Tibial nerve (tissue), 4 donors: ENCODE measurements at regions not wholly inside any gene's neighbourhood (a gene's known extent, or its start where the extent isn't known, plus 50 kb on each side); places are given as distances from the start of the nearest gene placed in this dataset.

Experiments used
- DNase-seq, 2 donors: peaks; one replicate each; pipeline ENCODE4 v3.0.0-alpha.2; 2019; ENCODE audit warnings: low spot score in 2 of 2
- H3K27ac ChIP-seq, 4 donors: fragments of 200-600 bp; sonication (generic) in 3 of 4; one replicate each; pipeline ENCODE4 v1.5.1; 2017 to 2019; ENCODE audit warnings: mild to moderate bottlenecking in 1 of 4
- H3K27me3 ChIP-seq, 2 donors: fragments of 200-600 bp; sonication (generic) in 1 of 2; one replicate each; pipeline versions ENCODE4 v1.5.1 to v1.6.0; 2017 to 2019
- H3K36me3 ChIP-seq, 3 donors: fragments of 200-600 bp; sonication (generic); one replicate each; pipeline ENCODE4 v1.5.1; 2018 to 2019
- H3K4me1 ChIP-seq, 4 donors: fragments of 200-600 bp; sonication (generic) in 3 of 4; one replicate each; pipeline ENCODE4 v1.5.1; 2017 to 2019
- H3K4me3 ChIP-seq, 4 donors: fragments of 200-600 bp; sonication (generic) in 3 of 4; one replicate each; pipeline ENCODE4 v1.5.1; 2017 to 2019; ENCODE audit warnings: mild to moderate bottlenecking in 1 of 4, moderate library complexity in 1 of 4
- H3K9me3 ChIP-seq, 4 donors: fragments of 200-600 bp; sonication (generic) in 3 of 4; one replicate each; pipeline ENCODE4 v1.5.1; 2017 to 2019
- EP300 ChIP-seq, 2 donors: sonication (generic); formaldehyde crosslinking; IDR thresholded peaks; one replicate each; pipeline ENCODE4 v1.6.1; 2017; ENCODE audit warnings: antibody characterized with exemption in 2 of 2, mild to moderate bottlenecking in 1 of 2
- POLR2A ChIP-seq, 2 donors: fragments of 450-650 bp; IDR thresholded peaks; one replicate each; pipeline ENCODE4 v1.6.1; 2017; ENCODE audit warnings: antibody characterized with exemption in 2 of 2, mild to moderate bottlenecking in 2 of 2, moderate library complexity in 2 of 2
- WGBS, 2 donors: methylation state at CpG; one replicate each; pipeline ENCODE4 v1.1.5; 2018; 5-methylcytosine and 5-hydroxymethylcytosine counted together
- TF ChIP-seq, protein P1 (sequence below), 5 experiments: fragments of 200-600 bp in 3 of 5; fragments of 450-650 bp in 2 of 5; sonication (generic) in 3 of 5; IDR thresholded peaks; one replicate each; pipeline ENCODE4 v1.5.1; 2016 to 2019; ENCODE audit warnings: antibody characterized with exemption in 5 of 5, mild to moderate bottlenecking in 3 of 5, moderate library complexity in 2 of 5

DNA sequence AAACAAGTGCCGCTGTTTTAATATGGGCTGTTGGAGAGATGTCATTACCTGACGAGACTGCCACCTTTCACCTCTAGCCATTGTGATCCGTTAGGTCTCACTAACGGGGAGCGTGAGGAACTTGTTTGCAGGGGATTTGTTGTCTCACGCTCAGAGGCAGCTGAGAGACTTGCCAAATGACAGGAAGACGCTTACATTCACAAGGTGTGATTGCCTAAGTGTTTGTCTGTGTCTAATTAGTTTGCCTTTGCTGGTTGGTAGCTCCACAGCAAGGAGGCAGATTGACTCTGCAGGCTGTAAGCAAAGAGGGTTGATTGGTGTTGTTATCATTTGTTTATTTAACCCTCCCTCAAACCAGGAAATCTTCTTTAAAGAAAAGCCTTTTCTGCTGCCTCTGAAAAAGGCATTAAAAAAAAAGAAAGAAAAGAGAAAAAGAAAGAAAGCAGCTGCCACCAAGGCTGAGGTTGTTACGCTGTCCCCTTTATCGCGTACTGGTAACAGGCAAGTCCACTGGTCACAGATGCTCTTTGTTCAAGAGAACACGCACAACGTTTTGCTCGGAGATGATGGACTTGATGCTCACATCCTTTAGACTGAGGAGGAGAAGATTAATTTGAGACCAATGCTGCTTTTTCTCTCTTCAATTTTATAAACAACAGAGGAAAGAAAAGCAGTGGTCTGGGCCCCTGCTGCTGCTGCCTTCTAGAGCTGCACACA lies 203.9 kb downstream of the ZNF326 start:
- Histone ChIP-seq H3K27ac (no peak overlapping the region), H3K4me1 (peaks cover 0 to 3% (median 0%) of the 10 kb centered on the region in 4 donors), H3K9me3 (no peaks in the 10 kb centered on the region), H3K4me3 (no peak overlapping the region), H3K36me3 (no peaks in the 10 kb centered on the region), H3K27me3 (no peaks in the 10 kb centered on the region)
- TF ChIP-seq, protein P1, sequence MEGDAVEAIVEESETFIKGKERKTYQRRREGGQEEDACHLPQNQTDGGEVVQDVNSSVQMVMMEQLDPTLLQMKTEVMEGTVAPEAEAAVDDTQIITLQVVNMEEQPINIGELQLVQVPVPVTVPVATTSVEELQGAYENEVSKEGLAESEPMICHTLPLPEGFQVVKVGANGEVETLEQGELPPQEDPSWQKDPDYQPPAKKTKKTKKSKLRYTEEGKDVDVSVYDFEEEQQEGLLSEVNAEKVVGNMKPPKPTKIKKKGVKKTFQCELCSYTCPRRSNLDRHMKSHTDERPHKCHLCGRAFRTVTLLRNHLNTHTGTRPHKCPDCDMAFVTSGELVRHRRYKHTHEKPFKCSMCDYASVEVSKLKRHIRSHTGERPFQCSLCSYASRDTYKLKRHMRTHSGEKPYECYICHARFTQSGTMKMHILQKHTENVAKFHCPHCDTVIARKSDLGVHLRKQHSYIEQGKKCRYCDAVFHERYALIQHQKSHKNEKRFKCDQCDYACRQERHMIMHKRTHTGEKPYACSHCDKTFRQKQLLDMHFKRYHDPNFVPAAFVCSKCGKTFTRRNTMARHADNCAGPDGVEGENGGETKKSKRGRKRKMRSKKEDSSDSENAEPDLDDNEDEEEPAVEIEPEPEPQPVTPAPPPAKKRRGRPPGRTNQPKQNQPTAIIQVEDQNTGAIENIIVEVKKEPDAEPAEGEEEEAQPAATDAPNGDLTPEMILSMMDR (IDR thresholded peaks at IDR 0.05), result no peak
- TF ChIP-seq POLR2A (IDR thresholded peaks at IDR 0.05), result no peak
- TF ChIP-seq EP300 (IDR thresholded peaks at IDR 0.05), result no peak
- WGBS, 2 donors, result 53 to 60% methylated on average over 13 of the region's 13 CpGs
- DNase-seq, result no peak

DNA sequence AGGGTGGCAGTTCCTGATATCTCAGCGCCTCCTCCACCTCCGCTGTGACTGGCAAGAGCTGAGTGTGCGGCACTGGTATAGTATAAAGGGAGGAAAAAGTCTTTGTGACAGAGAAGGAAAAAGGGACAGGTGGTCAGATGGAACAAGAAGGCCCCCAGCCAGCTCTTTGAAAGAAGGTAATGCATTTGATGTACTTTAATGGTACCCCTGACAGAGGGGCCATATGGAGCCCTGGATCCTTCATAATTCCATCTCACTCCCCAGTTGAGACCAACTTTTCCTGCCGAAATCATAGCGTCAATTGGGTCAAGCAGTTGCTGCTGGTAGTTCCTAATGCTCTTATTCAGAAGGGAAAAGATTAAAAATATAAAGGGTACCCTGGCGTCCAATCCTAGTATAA lies 198.2 kb downstream of the ZNF326 start:
- Histone ChIP-seq H3K27ac (no peak overlapping the region), H3K36me3 (no peaks in the 10 kb centered on the region), H3K4me1 (no peaks in the 10 kb centered on the region), H3K27me3 (no peaks in the 10 kb centered on the region), H3K4me3 (no peak overlapping the region), H3K9me3 (no peaks in the 10 kb centered on the region)
- no peak for DNase-seq
- TF ChIP-seq, protein P1 (IDR thresholded peaks at IDR 0.05), result no peak
- no peak for TF ChIP-seq POLR2A (IDR thresholded peaks at IDR 0.05)
- no peak for TF ChIP-seq EP300 (IDR thresholded peaks at IDR 0.05)
- 92% methylated on average over 6 of the region's 6 CpGs for WGBS, 2 donors

DNA sequence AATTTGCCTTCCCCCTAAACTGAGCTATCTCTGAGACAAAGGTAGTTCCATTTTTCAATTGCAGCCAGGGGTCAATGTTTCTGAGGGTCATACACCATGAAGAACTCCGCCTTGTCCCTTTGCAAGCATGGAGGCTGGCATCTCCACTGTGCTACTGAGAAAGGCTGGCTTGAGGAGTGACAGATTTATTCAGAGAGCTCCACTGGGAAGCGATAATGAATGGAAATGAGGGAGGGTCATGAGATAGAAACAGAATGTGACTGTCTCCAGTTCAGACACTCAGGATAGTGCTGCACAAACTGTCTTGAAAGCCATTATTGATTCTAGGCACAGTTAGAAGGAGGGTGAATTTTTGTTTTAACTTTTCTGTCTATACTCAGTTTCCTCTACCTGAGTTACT lies 197.5 kb downstream of the ZNF326 start:
- DNase-seq, result no peak
- Histone ChIP-seq H3K4me1 (no peaks in the 10 kb centered on the region), H3K27me3 (no peaks in the 10 kb centered on the region), H3K9me3 (no peaks in the 10 kb centered on the region), H3K36me3 (no peaks in the 10 kb centered on the region), H3K27ac (no peak overlapping the region), H3K4me3 (no peak overlapping the region)
- 83 to 91% methylated on average over 2 of the region's 2 CpGs for WGBS, 2 donors
- TF ChIP-seq, protein P1 (IDR thresholded peaks at IDR 0.05), result no peak
- TF ChIP-seq POLR2A (IDR thresholded peaks at IDR 0.05), result no peak
- no peak for TF ChIP-seq EP300 (IDR thresholded peaks at IDR 0.05)

DNA sequence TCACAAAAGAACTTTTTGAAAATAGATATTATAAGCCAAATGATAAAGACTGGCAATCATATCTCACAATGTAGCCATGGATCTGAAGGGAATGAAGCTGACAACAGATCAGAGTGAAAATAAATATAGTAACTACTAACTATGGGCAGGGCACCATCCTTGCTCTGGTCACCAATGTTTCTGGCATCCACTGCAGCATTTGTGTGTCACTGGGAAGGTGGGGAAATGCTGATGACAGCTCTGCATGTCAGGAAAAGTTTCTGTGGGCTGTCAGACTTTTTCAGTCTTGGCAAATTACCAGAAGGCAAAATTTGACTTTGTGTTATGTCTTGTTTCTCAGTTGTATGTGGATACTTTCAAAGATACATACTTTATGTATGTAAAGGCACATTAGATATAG lies 195.6 kb downstream of the ZNF326 start:
- no peak for DNase-seq
- H3K27me3 ChIP-seq, result no peaks in the 10 kb centered on the region
- no peaks in the 10 kb centered on the region for H3K4me1 ChIP-seq
- no peak overlapping the region for H3K27ac ChIP-seq
- H3K36me3 ChIP-seq, result no peaks in the 10 kb centered on the region
- TF ChIP-seq, protein P1 (IDR thresholded peaks at IDR 0.05), result no peak
- TF ChIP-seq POLR2A (IDR thresholded peaks at IDR 0.05), result no peak
- TF ChIP-seq EP300 (IDR thresholded peaks at IDR 0.05), result no peak
- no peak overlapping the region for H3K4me3 ChIP-seq
- no peaks in the 10 kb centered on the region for H3K9me3 ChIP-seq

DNA sequence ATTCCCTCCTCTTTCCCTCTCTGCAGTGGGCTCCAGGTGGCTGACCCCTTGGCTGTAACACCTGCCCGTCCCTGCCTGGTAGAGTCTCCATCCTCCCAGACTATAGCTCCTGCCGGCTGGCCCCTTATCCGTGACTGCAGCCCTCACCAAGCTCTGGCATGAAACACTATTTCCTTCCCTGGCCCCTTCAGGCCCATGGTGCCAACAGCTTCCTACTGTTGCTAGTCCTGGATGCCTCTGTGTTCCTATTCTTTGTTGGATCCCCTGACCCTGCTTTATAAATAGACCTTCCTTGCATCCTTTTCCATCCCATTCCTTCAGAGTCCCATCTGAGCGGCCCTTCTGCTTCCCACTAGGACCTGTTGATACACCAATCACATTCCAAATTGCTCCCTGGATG lies 195.0 kb downstream of the ZNF326 start:
- H3K27ac ChIP-seq, result no peak overlapping the region
- no peaks in the 10 kb centered on the region for H3K27me3 ChIP-seq
- no peak for TF ChIP-seq EP300 (IDR thresholded peaks at IDR 0.05)
- TF ChIP-seq, protein P1 (IDR thresholded peaks at IDR 0.05), result no peak
- TF ChIP-seq POLR2A (IDR thresholded peaks at IDR 0.05), result no peak
- H3K4me3 ChIP-seq, result no peak overlapping the region
- H3K9me3 ChIP-seq, result no peaks in the 10 kb centered on the region
- WGBS, 2 donors, result 82 to 84% methylated on average over 4 of the region's 4 CpGs
- H3K36me3 ChIP-seq, result no peaks in the 10 kb centered on the region
- no peak for DNase-seq
- no peaks in the 10 kb centered on the region for H3K4me1 ChIP-seq
